ENCODE measurements at regions not wholly inside any gene's neighbourhood (a gene's known extent, or its start where the extent isn't known, plus 50 kb on each side); places are given as distances from the start of the nearest gene placed in this dataset.

DNA sequence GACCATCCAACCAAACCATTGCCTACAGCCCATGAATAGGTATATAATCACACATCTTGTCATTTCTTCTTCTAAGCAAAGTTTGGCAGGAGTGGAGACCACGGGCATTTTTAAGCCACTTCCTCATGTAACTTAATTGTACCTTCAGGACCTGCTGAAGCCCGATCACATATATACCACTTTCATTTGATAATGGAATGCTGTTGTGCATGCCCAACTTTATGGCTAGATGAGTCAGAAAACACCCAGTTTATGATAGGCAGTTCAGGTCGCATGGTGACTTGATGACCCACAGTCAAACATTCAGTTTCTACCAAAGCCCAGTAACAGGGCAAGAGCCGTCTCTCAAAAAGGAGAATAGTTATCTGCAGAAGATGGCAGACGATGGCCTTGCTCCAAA lies 2295.0 kb upstream of the ACO1 start:
- TF ChIP-seq, protein P1, sequence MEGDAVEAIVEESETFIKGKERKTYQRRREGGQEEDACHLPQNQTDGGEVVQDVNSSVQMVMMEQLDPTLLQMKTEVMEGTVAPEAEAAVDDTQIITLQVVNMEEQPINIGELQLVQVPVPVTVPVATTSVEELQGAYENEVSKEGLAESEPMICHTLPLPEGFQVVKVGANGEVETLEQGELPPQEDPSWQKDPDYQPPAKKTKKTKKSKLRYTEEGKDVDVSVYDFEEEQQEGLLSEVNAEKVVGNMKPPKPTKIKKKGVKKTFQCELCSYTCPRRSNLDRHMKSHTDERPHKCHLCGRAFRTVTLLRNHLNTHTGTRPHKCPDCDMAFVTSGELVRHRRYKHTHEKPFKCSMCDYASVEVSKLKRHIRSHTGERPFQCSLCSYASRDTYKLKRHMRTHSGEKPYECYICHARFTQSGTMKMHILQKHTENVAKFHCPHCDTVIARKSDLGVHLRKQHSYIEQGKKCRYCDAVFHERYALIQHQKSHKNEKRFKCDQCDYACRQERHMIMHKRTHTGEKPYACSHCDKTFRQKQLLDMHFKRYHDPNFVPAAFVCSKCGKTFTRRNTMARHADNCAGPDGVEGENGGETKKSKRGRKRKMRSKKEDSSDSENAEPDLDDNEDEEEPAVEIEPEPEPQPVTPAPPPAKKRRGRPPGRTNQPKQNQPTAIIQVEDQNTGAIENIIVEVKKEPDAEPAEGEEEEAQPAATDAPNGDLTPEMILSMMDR (IDR thresholded peaks at IDR 0.05) = no peak
- TF ChIP-seq POLR2A (IDR thresholded peaks at IDR 0.05; ENCODE audit: low read depth) (no peak), POLR2AphosphoS5 (IDR thresholded peaks at IDR 0.05) (no peak)

Data from esophagus muscularis mucosa (tissue), 3 donors.